Neutrophil (primary cell): ENCODE measurements at regions not wholly inside any gene's neighbourhood (a gene's known extent, or its start where the extent isn't known, plus 50 kb on each side); places are given as distances from the start of the nearest gene placed in this dataset.

Source experiments
- H3K27ac ChIP-seq: fragments of 200-600 bp; sonication (generic); 2 replicates; pipeline ENCODE4 v1.5.1; 2016; ENCODE audit warnings: mild to moderate bottlenecking, moderate library complexity
- H3K27me3 ChIP-seq: fragments of 200-600 bp; sonication (generic); 2 replicates; pipeline ENCODE4 v1.6.0; 2016; ENCODE audit warnings: mild to moderate bottlenecking
- H3K36me3 ChIP-seq: fragments of 200-600 bp; sonication (generic); 2 replicates; pipeline ENCODE4 v1.5.1; 2017
- H3K4me1 ChIP-seq, 2 experiments: fragments of 200-600 bp in 1 of 2; sonication (generic) in 1 of 2; 1 replicate in 1 of 2; 2 replicates in 1 of 2; pipeline versions ENCODE4 v1.5.1 to v1.6.1; 2013 to 2016; ENCODE audit warnings: low read depth in 1 of 2, low read length in 1 of 2, mild to moderate bottlenecking in 1 of 2, moderate library complexity in 1 of 2; ENCODE audit not compliant: control insufficient read depth in 1 of 2, insufficient read depth in 1 of 2
- H3K4me3 ChIP-seq, 2 experiments: fragments of 200-600 bp in 1 of 2; sonication (generic) in 1 of 2; 1 replicate in 1 of 2; 2 replicates in 1 of 2; pipeline ENCODE4 v1.5.1; 2013 to 2016; ENCODE audit warnings: low read depth in 1 of 2, low read length in 1 of 2, mild to moderate bottlenecking in 1 of 2, moderate library complexity in 1 of 2
- H3K9me3 ChIP-seq: fragments of 200-600 bp; sonication (generic); 2 replicates; pipeline ENCODE4 v1.5.1; 2016
- TF ChIP-seq, protein P1 (sequence below): fragments of 200-600 bp; sonication (generic); IDR thresholded peaks from 2 replicates; pipeline ENCODE4 v1.5.1; 2016; ENCODE audit warnings: antibody characterized with exemption

GRCh38 chr16:55947366-55947765, 72.2 kb upstream of the CES5A start:
- H3K9me3 ChIP-seq: no peaks in the 10 kb centered on the region
- H3K4me1 ChIP-seq: no peaks in the 10 kb centered on the region
- H3K36me3 ChIP-seq: no peaks in the 10 kb centered on the region
- no peak overlapping the region for H3K4me3 ChIP-seq
- TF ChIP-seq, protein P1, sequence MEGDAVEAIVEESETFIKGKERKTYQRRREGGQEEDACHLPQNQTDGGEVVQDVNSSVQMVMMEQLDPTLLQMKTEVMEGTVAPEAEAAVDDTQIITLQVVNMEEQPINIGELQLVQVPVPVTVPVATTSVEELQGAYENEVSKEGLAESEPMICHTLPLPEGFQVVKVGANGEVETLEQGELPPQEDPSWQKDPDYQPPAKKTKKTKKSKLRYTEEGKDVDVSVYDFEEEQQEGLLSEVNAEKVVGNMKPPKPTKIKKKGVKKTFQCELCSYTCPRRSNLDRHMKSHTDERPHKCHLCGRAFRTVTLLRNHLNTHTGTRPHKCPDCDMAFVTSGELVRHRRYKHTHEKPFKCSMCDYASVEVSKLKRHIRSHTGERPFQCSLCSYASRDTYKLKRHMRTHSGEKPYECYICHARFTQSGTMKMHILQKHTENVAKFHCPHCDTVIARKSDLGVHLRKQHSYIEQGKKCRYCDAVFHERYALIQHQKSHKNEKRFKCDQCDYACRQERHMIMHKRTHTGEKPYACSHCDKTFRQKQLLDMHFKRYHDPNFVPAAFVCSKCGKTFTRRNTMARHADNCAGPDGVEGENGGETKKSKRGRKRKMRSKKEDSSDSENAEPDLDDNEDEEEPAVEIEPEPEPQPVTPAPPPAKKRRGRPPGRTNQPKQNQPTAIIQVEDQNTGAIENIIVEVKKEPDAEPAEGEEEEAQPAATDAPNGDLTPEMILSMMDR: no peak
- H3K27me3 ChIP-seq: peaks cover 25% of the 10 kb centered on the region
- H3K27ac ChIP-seq: no peak overlapping the region

- no peak overlapping the region for H3K27ac ChIP-seq
- H3K4me1 ChIP-seq: no peaks in the 10 kb centered on the region
- no peaks in the 10 kb centered on the region for H3K36me3 ChIP-seq
- H3K27me3 ChIP-seq: peaks cover 25% of the 10 kb centered on the region
- no peak overlapping the region for H3K4me3 ChIP-seq
- H3K9me3 ChIP-seq: no peaks in the 10 kb centered on the region
- TF ChIP-seq, protein P1: peak; percentile 36
Observed at GRCh38 chr16:55944377-55944802, 69.2 kb upstream of the CES5A start.

DNA sequence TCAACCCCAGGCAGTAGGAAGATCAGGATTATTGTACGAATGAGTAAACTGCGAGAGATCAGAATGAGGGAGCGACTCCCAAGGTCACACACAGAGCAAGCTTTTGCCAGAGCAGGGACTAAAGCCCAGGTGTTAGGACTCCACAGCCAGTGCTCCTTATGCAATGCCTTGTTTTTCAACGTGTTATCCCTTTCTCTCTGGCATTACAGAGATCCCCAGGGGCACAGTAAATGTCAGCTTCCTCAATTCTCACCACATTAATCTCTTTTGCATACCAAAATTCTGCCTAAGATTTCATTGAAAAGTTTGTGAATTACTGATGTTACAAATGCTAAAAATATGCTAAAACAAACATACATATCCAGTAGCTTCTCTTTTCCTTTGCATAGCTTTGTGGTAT, 68.1 kb upstream of the CES5A start:
- H3K9me3 ChIP-seq: no peaks in the 10 kb centered on the region
- H3K27me3 ChIP-seq: peaks cover 21% of the 10 kb centered on the region
- H3K4me1 ChIP-seq: no peaks in the 10 kb centered on the region
- no peak overlapping the region for H3K27ac ChIP-seq
- no peaks in the 10 kb centered on the region for H3K36me3 ChIP-seq
- TF ChIP-seq, protein P1: no peak
- H3K4me3 ChIP-seq: no peak overlapping the region

DNA sequence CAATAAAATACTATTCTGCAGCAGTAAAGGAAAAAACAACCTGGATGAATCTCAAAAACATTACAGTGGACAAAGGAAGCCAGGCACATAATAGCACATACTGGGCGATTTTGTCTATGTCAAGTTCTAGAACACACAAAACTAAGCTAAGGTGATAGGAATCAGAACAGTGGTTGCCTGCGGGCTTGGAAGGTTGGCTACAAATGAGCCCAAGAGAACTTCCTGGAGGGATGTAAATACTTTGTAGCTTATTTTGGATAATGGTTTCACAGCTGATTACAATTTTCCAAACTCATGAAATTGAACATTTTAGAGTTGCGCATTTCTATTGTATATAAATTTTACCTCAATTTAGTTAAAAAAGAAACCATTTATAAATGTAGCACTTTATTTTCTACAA, 67.6 kb upstream of the CES5A start:
- Histone ChIP-seq H3K9me3 (no peaks in the 10 kb centered on the region), H3K4me1 (no peaks in the 10 kb centered on the region), H3K27ac (no peak overlapping the region), H3K36me3 (no peaks in the 10 kb centered on the region), H3K27me3 (peaks cover 18% of the 10 kb centered on the region), H3K4me3 (no peak overlapping the region)
- TF ChIP-seq, protein P1: no peak

- peaks cover 15% of the 10 kb centered on the region for H3K27me3 ChIP-seq
- no peak overlapping the region for H3K4me3 ChIP-seq
- TF ChIP-seq, protein P1: no peak
- H3K9me3 ChIP-seq: no peaks in the 10 kb centered on the region
- H3K4me1 ChIP-seq: no peaks in the 10 kb centered on the region
- H3K27ac ChIP-seq: no peak overlapping the region
- no peaks in the 10 kb centered on the region for H3K36me3 ChIP-seq
Observed at GRCh38 chr16:55941552-55941951, 66.4 kb upstream of the CES5A start.

GRCh38 chr16:55938126-55938525, 63.0 kb upstream of the CES5A start:
- Histone ChIP-seq H3K36me3 (no peaks in the 10 kb centered on the region), H3K27me3 (peaks cover 6% of the 10 kb centered on the region), H3K9me3 (no peaks in the 10 kb centered on the region), H3K4me3 (no peak overlapping the region), H3K27ac (no peak overlapping the region), H3K4me1 (no peaks in the 10 kb centered on the region)
- TF ChIP-seq, protein P1: no peak
